Hepatocyte (in vitro differentiated cells): ENCODE measurements at regions not wholly inside any gene's neighbourhood (a gene's known extent, or its start where the extent isn't known, plus 50 kb on each side); places are given as distances from the start of the nearest gene placed in this dataset.

Experiments
- DNase-seq: peaks from one replicate; pipeline ENCODE4 v3.0.0-alpha.2; 2016; ENCODE audit warnings: low spot score
- H2AFZ ChIP-seq: fragments of 200-600 bp; sonication (generic); 2 replicates; pipeline ENCODE4 v1.6.0; 2016; ENCODE audit warnings: antibody characterized with exemption, mild to moderate bottlenecking
- H3K27ac ChIP-seq: fragments of 200-600 bp; sonication (generic); 2 replicates; pipeline ENCODE4 v1.5.1; 2016; ENCODE audit warnings: mild to moderate bottlenecking
- H3K27me3 ChIP-seq: fragments of 200-600 bp; sonication (generic); 2 replicates; pipeline ENCODE4 v1.6.1; 2016
- H3K36me3 ChIP-seq: fragments of 200-600 bp; sonication (generic); replicated peaks from 2 replicates; pipeline ENCODE4 v1.5.1; 2016; ENCODE audit warnings: low read depth; ENCODE audit not compliant: insufficient read depth
- H3K4me1 ChIP-seq: fragments of 200-600 bp; sonication (generic); 2 replicates; pipeline ENCODE4 v1.5.1; 2016; ENCODE audit warnings: mild to moderate bottlenecking, moderate library complexity; ENCODE audit not compliant: insufficient read depth
- H3K4me2 ChIP-seq: fragments of 200-600 bp; sonication (generic); 2 replicates; pipeline ENCODE4 v1.6.0; 2016
- H3K4me3 ChIP-seq: fragments of 200-600 bp; sonication (generic); 2 replicates; pipeline ENCODE4 v1.5.1; 2016; ENCODE audit warnings: mild to moderate bottlenecking
- H3K79me2 ChIP-seq: fragments of 200-600 bp; sonication (generic); 2 replicates; pipeline ENCODE4 v1.6.0; 2017; ENCODE audit warnings: mild to moderate bottlenecking
- H3K9me2 ChIP-seq: fragments of 200-600 bp; sonication (generic); replicated peaks from 2 replicates; pipeline ENCODE4 v1.6.0; 2017; ENCODE audit warnings: mild to moderate bottlenecking; ENCODE audit not compliant: insufficient read depth
- H3K9me3 ChIP-seq: fragments of 200-600 bp; sonication (generic); 2 replicates; pipeline ENCODE4 v1.5.1; 2016; ENCODE audit warnings: low read depth, mild to moderate bottlenecking
- H4K20me1 ChIP-seq: fragments of 200-600 bp; sonication (generic); 2 replicates; pipeline ENCODE4 v1.6.0; 2016; ENCODE audit warnings: mild to moderate bottlenecking; ENCODE audit not compliant: insufficient read depth, poor library complexity, severe bottlenecking
- EZH2 ChIP-seq: fragments of 200-600 bp; sonication (generic); IDR thresholded peaks from 2 replicates; pipeline ENCODE4 v1.6.1; 2016; ENCODE audit warnings: antibody characterized with exemption, mild to moderate bottlenecking, borderline replicate concordance
- EZH2phosphoT487 ChIP-seq: fragments of 200-600 bp; sonication (generic); IDR thresholded peaks from one replicate; pipeline ENCODE4 v1.6.1; 2018; ENCODE audit warnings: antibody characterized with exemption, mild to moderate bottlenecking, low read depth, moderate library complexity; ENCODE audit not compliant: unreplicated experiment, severe bottlenecking
- WGBS: methylation state at CpG from one replicate; pipeline ENCODE4 v1.1.6; 2016; ENCODE audit warnings: low lambda C conversion rate; ENCODE audit errors: missing lambda C conversion rate; 5-methylcytosine and 5-hydroxymethylcytosine counted together
- TF ChIP-seq, protein P1 (sequence below): fragments of 200-600 bp; sonication (generic); IDR thresholded peaks from 2 replicates; pipeline ENCODE4 v1.5.1; 2016; ENCODE audit warnings: antibody characterized with exemption, mild to moderate bottlenecking; ENCODE audit not compliant: poor library complexity

DNA sequence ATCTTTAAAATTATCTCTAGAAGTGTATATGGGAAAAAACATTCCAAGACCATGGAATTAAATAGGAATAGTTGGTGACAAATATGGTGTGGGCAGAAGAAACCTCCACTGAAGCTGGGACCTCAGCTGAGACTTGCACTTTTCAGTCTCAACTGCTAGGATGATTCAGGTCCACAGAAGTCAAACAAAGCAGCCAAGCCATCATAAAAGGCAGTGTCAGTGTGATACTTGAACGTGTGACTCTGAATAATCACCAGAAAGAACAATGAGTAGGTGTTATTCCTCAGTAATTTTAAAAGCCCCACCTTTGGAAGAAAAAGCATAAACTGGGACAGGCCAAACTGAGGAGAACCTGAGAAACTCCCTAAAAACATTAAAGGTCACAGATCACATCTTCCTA is 90.7 kb downstream of the ZNF281 start:
- Histone ChIP-seq H3K9me3 (no peaks in the 10 kb centered on the region), H3K4me3 (no peak overlapping the region), H3K4me2 (no peak overlapping the region), H3K79me2 (no peaks in the 10 kb centered on the region), H3K27ac (peak overlapping the region; percentile 19), H3K36me3 (no peaks in the 10 kb centered on the region), H3K4me1 (peaks cover 6% of the 10 kb centered on the region), H2AFZ (no peak overlapping the region), H4K20me1 (no peaks in the 10 kb centered on the region), H3K9me2 (no peaks in the 10 kb centered on the region), H3K27me3 (no peaks in the 10 kb centered on the region)
- DNase-seq: no peak
- TF ChIP-seq EZH2 (no peak), EZH2phosphoT487 (no peak)
- TF ChIP-seq, protein P1, sequence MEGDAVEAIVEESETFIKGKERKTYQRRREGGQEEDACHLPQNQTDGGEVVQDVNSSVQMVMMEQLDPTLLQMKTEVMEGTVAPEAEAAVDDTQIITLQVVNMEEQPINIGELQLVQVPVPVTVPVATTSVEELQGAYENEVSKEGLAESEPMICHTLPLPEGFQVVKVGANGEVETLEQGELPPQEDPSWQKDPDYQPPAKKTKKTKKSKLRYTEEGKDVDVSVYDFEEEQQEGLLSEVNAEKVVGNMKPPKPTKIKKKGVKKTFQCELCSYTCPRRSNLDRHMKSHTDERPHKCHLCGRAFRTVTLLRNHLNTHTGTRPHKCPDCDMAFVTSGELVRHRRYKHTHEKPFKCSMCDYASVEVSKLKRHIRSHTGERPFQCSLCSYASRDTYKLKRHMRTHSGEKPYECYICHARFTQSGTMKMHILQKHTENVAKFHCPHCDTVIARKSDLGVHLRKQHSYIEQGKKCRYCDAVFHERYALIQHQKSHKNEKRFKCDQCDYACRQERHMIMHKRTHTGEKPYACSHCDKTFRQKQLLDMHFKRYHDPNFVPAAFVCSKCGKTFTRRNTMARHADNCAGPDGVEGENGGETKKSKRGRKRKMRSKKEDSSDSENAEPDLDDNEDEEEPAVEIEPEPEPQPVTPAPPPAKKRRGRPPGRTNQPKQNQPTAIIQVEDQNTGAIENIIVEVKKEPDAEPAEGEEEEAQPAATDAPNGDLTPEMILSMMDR: no peak
- WGBS: 43% methylated on average over 1 of the region's 1 CpG

DNA sequence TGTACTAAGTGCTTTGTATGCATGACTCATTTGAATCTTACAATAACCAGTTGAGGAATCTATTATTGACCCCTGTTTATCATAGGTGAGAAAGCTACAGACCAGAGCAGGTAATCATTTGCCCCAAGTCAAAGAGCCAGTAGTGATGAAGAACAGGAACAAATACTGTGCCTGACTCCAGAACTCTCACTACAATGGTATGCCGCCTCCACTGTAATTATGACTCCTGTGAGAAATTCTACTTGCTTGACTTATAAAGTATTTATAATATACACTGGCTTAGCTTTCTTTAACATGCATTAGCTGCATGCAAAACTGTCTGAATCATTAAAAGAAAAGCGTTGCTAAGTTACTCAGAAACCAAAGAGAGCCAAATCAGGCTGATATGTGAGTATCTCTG is 92.6 kb downstream of the ZNF281 start:
- Histone ChIP-seq H3K27ac (no peak overlapping the region), H3K36me3 (no peaks in the 10 kb centered on the region), H3K9me3 (no peaks in the 10 kb centered on the region), H2AFZ (no peak overlapping the region), H3K79me2 (no peaks in the 10 kb centered on the region), H3K4me2 (no peak overlapping the region), H3K9me2 (no peaks in the 10 kb centered on the region), H4K20me1 (no peaks in the 10 kb centered on the region), H3K27me3 (no peaks in the 10 kb centered on the region), H3K4me1 (peaks cover 9% of the 10 kb centered on the region), H3K4me3 (no peak overlapping the region)
- no peak for DNase-seq
- TF ChIP-seq, protein P1: no peak
- TF ChIP-seq EZH2phosphoT487 (no peak), EZH2 (no peak)
- 75% methylated on average over 2 of the region's 2 CpGs for WGBS

DNA sequence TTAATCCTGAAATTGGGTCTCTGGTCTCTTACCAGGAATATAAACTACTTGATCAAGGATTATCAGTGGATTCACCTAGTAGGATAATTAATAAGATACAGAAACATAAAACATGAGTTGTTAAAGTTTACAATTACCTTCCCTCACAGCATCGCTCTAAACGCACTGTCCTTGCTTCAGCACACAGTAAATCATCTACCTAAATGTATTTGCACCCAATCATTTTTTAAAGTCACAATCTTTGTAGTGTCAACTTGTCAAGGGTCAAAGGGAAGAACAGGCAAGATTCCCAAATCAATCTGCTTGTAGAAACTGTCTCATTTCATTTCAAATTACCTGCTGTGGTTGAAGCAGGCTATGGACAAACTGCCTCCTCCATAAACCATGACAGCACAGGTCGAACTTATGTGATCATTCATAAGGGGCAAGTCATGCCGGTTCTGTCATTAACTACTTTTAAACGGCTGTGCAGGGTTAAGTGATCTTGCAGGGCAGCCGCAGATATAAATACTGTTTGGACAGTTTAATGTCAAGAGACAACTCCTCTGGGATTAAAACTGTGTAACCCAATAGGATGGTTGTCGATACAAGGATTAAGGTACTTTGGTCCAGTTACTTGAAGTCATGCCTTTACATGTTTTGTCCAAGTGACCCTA is 93.6 kb downstream of the ZNF281 start:
- no peaks in the 10 kb centered on the region for H3K9me2 ChIP-seq
- H3K27ac ChIP-seq: no peak overlapping the region
- H3K27me3 ChIP-seq: no peaks in the 10 kb centered on the region
- H3K4me1 ChIP-seq: peaks cover 9% of the 10 kb centered on the region
- no peak overlapping the region for H2AFZ ChIP-seq
- DNase-seq: no peak
- no peak for TF ChIP-seq EZH2
- TF ChIP-seq, protein P1: no peak
- no peak for TF ChIP-seq EZH2phosphoT487
- no peaks in the 10 kb centered on the region for H3K79me2 ChIP-seq
- H4K20me1 ChIP-seq: no peaks in the 10 kb centered on the region
- no peaks in the 10 kb centered on the region for H3K9me3 ChIP-seq
- H3K4me2 ChIP-seq: no peak overlapping the region
- no peak overlapping the region for H3K4me3 ChIP-seq
- H3K36me3 ChIP-seq: no peaks in the 10 kb centered on the region
- WGBS: 37% methylated on average over 7 of the region's 7 CpGs
